Esophagus squamous epithelium (tissue), 5 donors: ENCODE measurements at regions not wholly inside any gene's neighbourhood (a gene's known extent, or its start where the extent isn't known, plus 50 kb on each side); places are given as distances from the start of the nearest gene placed in this dataset.

Source experiments
- DNase-seq: peaks from one replicate; lab custom pipeline; 2025; lab: John Stamatoyannopoulos, UW
- H3K27ac ChIP-seq, 4 donors: fragments of 200-600 bp; sonication (generic); one replicate each; pipeline ENCODE4 v1.5.1; 2016 to 2019; ENCODE audit warnings: mild to moderate bottlenecking in 1 of 4
- H3K27me3 ChIP-seq, 4 donors: fragments of 200-600 bp; sonication (generic); 1 replicate in 3 of 4; 2 replicates in 1 of 4; pipeline versions ENCODE4 v1.5.1 to v1.6.0; 2017 to 2021; ENCODE audit warnings: antibody characterized with exemption in 1 of 4
- H3K36me3 ChIP-seq, 3 donors: fragments of 200-600 bp; sonication (generic); one replicate each; pipeline ENCODE4 v1.5.1; 2016 to 2019
- H3K4me1 ChIP-seq, 3 donors: fragments of 200-600 bp; sonication (generic); one replicate each; pipeline ENCODE4 v1.5.1; 2017 to 2019
- H3K4me3 ChIP-seq, 4 donors: fragments of 200-600 bp; sonication (generic); 1 replicate in 3 of 4; 2 replicates in 1 of 4; pipeline ENCODE4 v1.5.1; 2016 to 2019; ENCODE audit warnings: mild to moderate bottlenecking in 2 of 4, moderate library complexity in 1 of 4
- H3K9me3 ChIP-seq, 3 donors: fragments of 200-600 bp; sonication (generic); one replicate each; pipeline ENCODE4 v1.5.1; 2016 to 2019
- CTCF ChIP-seq, 6 experiments: fragments of 450-650 bp in 4 of 6; fragments of 200-600 bp in 2 of 6; sonication (generic) in 2 of 6; IDR thresholded peaks; one replicate each; pipeline ENCODE4 v1.5.1; 2016 to 2019; ENCODE audit warnings: antibody characterized with exemption in 6 of 6, mild to moderate bottlenecking in 4 of 6, moderate library complexity in 4 of 6
- POLR2A ChIP-seq, 4 donors: fragments of 450-650 bp; IDR thresholded peaks; one replicate each; pipeline ENCODE4 v1.6.1; 2017; ENCODE audit warnings: antibody characterized with exemption in 4 of 4, mild to moderate bottlenecking in 4 of 4, moderate library complexity in 3 of 4
- WGBS, 2 donors: methylation state at CpG; one replicate each; pipeline ENCODE4 v1.1.5; 2018; 5-methylcytosine and 5-hydroxymethylcytosine counted together
- intact Hi-C: fragments of 100-400 bp; cut with DNase I; formaldehyde crosslinking; loops from one replicate; pipeline ENCODE4 v1.15.0; 2022
- donor health status: DM: yes; HTN: yes; CAD: no.

GRCh38 chr4:96366632-96367031 is 526.7 kb downstream of the PDHA2 start:
- Histone ChIP-seq H3K36me3 (no peaks in the 10 kb centered on the region), H3K9me3 (peaks cover 0 to 8% (median 0%) of the 10 kb centered on the region in 3 donors), H3K4me3 (no peak overlapping the region), H3K27ac (no peak overlapping the region), H3K4me1 (no peaks in the 10 kb centered on the region), H3K27me3 (no peaks in the 10 kb centered on the region)
- TF ChIP-seq CTCF (IDR thresholded peaks at IDR 0.05) (no peak), POLR2A (IDR thresholded peaks at IDR 0.05) (no peak)
- DNase-seq = no peak
- intact Hi-C loops = no loop called here
- WGBS, 2 donors = 68 to 86% methylated on average over 1 of the region's 1 CpG

- Histone ChIP-seq H3K4me3 (no peak overlapping the region), H3K9me3 (peaks cover 0 to 8% (median 0%) of the 10 kb centered on the region in 3 donors), H3K4me1 (no peaks in the 10 kb centered on the region), H3K36me3 (no peaks in the 10 kb centered on the region), H3K27me3 (no peaks in the 10 kb centered on the region), H3K27ac (no peak overlapping the region)
- intact Hi-C loops = no loop called here
- WGBS, 2 donors = 43 to 71% methylated on average over 3 of the region's 3 CpGs
- no peak for DNase-seq
- no peak for TF ChIP-seq POLR2A (IDR thresholded peaks at IDR 0.05)
- no peak for TF ChIP-seq CTCF (IDR thresholded peaks at IDR 0.05)
These were observed 535.5 kb downstream of the PDHA2 start for GRCh38 chr4:96375367-96375766.

GRCh38 chr4:96379524-96379923 is 539.6 kb downstream of the PDHA2 start:
- 60 to 78% methylated on average over 2 of the region's 2 CpGs for WGBS, 2 donors
- no peaks in the 10 kb centered on the region for H3K36me3 ChIP-seq
- H3K9me3 ChIP-seq = peaks cover 0 to 3% (median 3%) of the 10 kb centered on the region in 3 donors
- intact Hi-C loops = no loop called here
- H3K4me1 ChIP-seq = no peaks in the 10 kb centered on the region
- TF ChIP-seq POLR2A (IDR thresholded peaks at IDR 0.05) (no peak), CTCF (IDR thresholded peaks at IDR 0.05) (no peak)
- no peak overlapping the region for H3K4me3 ChIP-seq
- H3K27ac ChIP-seq = no peak overlapping the region
- H3K27me3 ChIP-seq = no peaks in the 10 kb centered on the region
- no peak for DNase-seq

- DNase-seq = no peak
- intact Hi-C loops = no loop called here
- TF ChIP-seq POLR2A (IDR thresholded peaks at IDR 0.05) = no peak
- TF ChIP-seq CTCF (IDR thresholded peaks at IDR 0.05) = no peak
- no peaks in the 10 kb centered on the region for H3K36me3 ChIP-seq
- no peaks in the 10 kb centered on the region for H3K27me3 ChIP-seq
- H3K4me3 ChIP-seq = no peak overlapping the region
- H3K4me1 ChIP-seq = no peaks in the 10 kb centered on the region
- peaks cover 0 to 3% (median 3%) of the 10 kb centered on the region in 3 donors for H3K9me3 ChIP-seq
- no peak overlapping the region for H3K27ac ChIP-seq
These were observed 540.2 kb downstream of the PDHA2 start for GRCh38 chr4:96380106-96380505.

GRCh38 chr4:96383349-96383748 is 543.5 kb downstream of the PDHA2 start:
- Histone ChIP-seq H3K27ac (no peak overlapping the region), H3K4me3 (no peak overlapping the region), H3K9me3 (peaks cover 0 to 3% (median 3%) of the 10 kb centered on the region in 3 donors), H3K27me3 (no peaks in the 10 kb centered on the region), H3K4me1 (no peaks in the 10 kb centered on the region), H3K36me3 (no peaks in the 10 kb centered on the region)
- intact Hi-C loops = no loop called here
- no peak for DNase-seq
- TF ChIP-seq POLR2A (IDR thresholded peaks at IDR 0.05) (no peak), CTCF (IDR thresholded peaks at IDR 0.05) (no peak)
